T-helper 2 cell (primary cell): ENCODE measurements at regions not wholly inside any gene's neighbourhood (a gene's known extent, or its start where the extent isn't known, plus 50 kb on each side); places are given as distances from the start of the nearest gene placed in this dataset.

Source experiments
- DNase-seq, 5 experiments: peaks; one replicate each; pipeline versions ENCODE4 v3.0.0 to v3.0.0-alpha.2; 2012 to 2022

DNA sequence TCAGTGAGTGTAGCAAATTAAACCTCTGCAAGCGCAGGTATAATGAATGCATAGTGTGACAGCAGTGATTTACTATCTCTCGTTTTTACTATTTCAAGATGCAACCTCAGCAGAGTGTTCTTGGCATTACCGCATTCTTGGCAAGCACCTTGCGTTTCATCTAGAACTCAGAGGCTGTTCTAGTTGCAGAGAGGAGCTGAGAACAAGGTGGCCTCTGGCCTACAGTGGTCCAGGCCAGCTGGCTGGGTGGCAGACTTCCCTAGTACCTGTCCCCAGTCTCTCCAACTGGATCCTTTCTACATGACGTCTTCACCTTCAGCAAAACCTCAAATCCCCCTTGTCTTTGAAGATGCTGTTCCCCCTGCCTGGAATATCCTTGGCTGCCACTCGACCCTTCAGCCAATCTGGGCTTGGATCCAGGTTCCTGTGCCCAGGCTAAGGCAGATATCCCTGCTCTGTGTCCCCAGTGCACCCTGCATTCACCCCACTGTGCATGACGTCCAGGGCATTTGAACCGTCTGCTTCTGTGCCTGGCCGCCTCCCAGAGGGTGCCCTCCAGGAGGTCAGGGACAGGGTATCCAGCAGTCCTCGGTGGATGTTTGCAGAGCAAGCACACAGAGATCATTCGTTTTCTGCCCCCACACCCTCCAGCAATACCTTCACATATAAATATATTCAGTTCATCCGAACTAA is 120.4 kb upstream of the CPEB4 start:
- no peak for DNase-seq

DNA sequence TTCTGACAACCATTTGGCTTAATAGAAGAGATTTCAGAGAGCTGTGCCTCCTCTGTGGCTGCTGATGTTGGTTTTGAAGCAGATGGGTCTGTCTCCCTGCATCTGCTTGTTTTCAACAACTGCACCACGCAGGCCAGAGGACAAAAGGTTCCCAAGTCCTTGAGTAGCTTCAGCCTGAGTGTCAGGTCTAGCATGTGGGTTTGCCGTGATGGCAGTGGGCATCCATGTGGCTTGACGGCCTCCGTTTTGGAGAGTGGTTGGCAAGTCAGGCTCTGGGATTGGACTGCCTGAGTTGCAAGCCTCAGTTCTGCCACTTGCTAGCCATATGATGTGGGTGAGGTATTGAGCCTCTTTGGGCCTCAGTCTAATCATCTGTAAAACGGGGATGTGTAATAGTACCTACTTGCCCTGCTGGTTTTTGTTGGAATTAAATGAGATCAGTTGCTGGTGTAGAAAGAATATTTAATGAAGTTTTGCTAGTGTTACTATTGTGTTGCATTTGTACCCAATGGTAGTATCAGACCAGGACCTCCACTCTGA is 119.8 kb upstream of the CPEB4 start:
- DNase-seq: no peak

DNA sequence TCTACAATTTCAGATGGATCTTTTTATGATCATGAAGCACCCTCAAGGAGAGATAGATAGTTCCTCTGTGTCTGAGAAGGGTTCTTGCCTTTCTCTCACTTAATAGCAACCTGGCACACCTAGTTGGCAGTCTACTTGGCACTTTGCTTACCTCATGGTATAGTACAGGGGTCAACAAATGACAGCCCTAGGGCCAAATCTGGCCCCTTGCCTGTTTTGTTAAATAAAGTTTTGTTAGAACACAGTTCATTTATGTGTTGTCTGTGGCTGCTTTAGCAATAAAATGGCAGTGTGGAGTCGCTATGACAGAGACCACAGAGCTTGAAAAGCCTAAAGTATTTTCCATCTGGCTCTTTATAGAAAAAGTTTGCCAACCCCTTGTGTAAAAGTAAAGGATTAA is 119.3 kb upstream of the CPEB4 start:
- no peak for DNase-seq

DNA sequence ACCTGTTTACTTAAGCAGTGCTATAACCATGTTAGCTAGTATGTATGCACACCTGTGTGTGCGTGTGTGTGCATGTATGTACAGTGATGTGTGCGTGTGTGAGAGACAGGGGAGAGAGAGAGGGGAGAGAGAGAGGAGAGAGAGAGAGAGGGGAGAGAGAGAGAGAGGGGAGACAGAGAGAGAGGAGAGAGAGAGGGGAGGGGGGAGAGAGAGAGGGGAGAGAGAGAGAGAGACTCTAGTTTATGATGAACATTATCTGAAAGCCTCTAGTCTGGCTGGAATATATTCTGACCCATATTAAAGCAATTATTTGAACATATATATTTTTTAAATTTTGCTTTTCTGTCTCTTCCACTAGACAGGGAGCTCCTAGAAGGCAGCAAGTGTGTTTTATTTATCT is 117.5 kb upstream of the CPEB4 start:
- no peak for DNase-seq

DNA sequence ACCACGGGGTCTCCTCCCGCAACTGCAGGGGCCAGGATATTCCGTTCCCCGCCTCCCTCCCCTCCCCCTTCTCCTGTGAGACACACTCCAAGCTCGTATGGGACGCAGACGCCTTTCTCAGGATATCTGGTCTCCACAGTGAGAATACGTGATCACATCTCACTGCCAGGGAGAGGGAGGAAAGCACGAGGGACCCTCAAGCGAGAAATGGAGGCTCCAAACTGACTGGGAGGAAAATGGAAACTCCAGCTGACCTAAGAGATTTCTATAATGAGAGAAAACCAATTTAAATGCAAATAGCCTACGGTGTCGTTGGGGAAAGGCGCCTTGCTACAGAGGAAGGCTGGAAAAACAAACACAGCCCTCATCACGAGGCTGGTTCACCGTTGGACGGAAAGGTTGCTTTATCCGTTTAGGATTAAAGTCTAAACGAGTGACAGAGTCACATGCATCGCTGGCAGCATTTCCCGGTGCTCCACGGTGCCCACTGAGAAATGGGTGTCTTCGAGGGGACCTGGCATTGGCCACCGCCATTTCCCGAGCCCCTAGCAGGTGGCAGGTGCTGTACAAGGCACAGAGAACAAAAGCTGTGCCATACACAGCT is 116.9 kb upstream of the CPEB4 start:
- DNase-seq: no peak

DNA sequence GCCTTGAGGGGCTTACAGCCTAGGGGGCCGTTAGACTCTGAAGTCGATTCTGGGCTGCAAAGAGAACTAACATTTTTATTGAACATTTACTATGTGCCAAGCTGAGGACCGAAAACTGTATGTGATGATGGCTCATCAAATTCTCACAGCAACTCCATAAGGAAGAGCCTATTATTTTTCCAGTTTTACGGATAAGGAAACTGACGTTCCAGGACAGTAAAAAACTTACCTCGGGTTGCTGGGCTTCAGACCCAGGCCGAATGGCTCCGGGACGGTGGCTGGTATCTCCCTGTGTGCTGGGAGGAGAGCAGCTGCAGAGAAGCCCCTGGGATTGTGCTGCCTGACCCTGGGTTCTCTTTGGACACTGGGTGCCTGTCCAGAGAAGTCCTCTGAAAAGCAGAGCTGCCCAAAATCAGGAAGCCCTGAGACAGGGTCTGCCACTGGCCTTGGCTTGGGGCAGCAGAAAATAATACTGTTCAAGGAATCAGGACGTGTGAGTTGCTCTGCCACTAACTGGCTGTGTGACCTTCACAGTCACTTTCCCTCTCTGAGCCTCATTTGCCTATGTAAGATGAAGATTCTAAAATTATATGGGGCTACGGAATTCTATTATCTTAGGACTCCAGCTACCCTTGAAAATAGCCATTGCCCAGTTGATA is 116.3 kb upstream of the CPEB4 start:
- no peak for DNase-seq

DNA sequence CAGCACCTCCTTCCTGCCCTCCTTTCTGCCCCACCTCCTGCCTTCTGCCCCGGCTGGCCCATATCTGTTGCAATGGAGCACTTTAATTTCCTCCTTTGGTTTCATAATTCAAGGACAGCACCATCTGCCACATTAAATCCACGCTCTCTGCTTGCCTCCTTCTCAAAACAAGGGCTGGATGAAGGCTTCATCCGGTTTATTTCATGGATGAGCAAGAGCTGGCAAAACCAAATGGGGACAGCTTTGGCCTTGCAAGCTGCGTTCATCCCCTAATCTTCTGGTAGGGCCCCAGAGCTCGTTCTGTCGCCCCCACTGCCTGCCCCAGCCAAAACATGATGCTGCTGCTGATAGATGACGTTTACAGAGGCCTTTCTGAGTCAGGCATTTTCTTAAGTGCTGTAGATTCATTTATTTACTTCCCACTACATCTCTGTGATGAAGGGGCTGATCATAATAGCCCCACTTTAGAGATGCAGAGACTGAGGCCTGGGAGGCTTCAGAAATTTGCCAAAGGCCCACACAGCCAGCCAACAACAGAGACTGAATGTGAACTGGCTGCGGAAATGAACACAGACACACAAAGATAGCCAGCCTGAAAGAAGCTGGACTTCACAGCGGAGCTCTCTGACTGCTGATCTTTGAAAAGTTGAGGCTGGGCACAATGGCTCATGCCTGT is 115.6 kb upstream of the CPEB4 start:
- DNase-seq: no peak

DNA sequence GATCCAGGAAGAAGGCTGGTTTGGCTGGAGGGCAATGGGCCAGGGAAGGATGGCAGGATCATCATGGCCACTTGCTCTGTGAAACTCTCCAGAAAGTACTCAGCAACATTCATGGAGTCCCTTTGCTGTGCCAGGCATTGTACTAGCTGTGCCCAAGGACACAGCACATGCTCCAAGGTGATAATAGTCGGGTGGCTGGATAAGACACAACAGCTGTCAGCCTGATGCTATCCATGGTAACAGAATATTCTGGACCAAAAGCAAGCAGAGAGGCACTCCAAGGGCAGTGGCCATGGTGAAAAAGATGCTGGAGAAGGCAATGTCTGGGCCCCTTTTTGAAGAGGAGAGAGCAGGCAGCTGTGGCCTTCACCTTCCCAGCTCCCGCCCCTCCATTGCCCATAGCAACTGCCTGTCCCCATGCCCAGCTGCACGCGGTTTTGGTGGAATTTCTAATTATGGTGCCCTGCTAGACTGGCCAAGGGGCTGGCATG is 113.8 kb upstream of the CPEB4 start:
- DNase-seq: no peak

DNA sequence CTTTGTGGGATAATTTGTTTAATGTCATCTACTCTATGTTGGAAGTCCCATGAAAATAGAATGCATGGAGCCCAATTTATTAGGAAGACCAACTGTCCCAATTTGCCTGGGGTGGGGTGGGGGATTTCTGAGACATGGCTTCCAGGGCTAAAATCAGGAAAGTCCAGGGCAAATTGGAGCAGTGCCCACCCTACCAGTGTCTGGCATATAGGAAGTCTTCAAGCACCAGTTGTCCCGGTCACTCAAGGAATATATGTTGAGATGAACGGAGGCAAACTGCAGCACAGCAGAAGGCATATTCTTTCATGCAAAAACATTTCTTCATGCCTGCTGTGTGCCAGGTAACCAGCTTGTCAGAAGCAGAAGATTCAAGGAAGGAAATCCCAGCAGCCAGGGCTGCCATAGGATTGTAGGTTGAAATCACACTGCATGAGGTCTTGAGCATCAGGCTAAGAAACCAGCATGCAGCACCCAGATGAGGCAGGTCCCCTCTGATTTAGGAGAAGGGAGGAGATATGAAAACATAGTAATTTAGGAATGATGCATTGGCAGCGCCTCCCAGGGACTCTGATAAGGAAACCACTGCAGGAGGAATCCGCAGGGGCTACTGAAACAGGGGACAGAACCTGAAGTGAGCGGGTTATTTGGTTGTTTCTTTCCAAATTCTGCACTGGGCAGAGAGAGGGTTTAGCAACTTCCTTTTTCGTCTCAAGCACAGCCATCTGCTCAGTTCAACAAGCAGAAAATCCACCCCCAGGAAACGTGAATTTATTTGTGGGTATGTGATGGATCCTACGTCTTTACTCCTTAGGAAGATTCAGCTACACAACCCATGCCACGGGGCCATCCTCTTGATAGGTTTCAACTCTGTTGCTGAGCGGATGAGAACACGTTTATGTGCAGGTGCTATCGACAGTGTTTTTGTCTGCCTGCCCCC is 112.6 kb upstream of the CPEB4 start:
- DNase-seq: no peak

DNA sequence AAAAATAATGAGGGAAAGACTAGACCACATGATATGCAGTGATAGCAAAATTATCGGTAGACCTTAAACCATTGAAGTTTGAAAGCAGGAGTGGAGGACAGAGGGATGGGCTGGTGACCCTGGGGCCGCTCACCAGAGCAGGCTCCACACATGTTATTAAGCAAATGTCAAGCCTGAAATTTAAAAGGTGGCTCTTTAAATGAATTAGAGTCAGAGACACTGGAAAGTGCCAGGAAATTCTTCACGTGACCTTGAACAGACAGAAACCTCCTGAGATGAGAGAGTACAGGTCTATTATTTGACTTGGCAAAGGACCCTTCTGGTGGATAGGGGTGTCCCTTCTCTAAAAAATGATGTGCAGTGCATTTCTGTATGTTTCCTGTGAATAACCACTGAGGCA is 111.0 kb upstream of the CPEB4 start:
- DNase-seq: no peak

DNA sequence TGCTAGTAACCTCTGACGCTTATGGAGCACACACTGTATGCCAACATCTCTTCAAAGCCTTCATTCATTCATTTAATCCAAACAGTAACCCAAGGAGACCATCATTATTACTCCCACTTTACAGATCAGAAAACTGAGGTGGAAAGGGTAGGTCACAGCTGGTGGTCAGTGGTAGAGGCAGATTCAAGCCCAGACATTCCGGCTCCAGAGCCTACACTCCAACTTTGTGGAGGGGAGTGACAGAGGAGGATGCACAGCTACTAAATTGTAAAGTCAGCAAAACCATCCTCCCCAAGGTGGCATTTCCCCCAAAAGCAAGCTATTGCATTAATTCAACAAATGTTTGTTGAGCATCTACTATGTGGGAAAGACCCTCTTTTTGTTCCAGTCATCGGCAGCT is 110.5 kb upstream of the CPEB4 start:
- DNase-seq: no peak

DNA sequence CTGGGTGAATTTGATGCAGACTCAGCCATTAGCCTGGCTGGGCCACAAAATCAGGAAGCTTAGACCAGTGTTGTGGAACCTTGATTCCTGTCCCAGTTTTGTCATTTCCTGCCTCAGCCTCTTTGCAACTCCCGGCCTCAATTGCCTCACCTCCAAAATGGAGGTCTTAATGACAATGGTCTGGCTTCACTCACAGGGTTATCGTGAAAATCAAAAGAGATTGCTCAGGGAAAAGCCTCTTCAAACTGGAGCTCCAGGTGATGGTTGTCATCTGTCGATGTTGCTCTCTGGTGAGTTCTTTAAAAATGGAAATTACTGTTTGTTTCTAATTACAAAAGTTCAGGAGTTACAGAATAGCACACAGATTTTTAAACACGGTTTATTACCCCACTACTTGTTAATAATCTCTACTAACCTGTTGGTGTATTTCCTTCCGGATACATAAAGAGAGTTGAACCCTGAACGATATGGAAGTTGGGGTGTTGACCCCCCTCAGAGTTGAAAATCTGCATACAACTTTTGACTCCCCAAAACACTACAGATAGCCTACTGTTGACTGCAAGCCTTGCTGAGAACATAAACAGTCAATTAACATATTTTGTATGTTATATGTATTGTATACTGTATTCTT is 109.9 kb upstream of the CPEB4 start:
- no peak for DNase-seq

DNA sequence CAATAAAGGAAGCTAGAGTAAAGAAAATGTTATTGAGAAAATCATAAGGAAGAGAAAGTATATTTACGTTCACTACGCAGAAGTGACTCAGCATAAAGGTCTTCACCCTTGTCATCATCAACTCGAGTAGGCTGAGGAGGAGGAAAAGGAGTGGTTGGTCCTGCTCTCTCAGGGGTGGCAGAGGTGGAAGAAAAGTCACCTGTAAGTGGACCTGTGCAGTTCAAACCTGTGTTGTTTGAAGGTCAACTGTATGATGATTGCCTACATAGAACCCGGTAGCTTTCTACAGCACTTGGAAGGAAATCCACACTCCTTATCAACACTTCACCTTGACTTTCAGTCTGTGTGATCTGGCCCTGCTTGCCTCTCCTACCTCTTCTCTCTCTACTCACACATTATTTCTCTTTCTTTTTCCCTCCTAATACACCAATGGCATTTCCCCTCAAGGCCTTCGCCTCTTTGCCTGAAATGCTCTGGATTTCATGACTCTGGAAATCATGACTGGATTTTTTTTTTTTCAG is 109.3 kb upstream of the CPEB4 start:
- DNase-seq: no peak

DNA sequence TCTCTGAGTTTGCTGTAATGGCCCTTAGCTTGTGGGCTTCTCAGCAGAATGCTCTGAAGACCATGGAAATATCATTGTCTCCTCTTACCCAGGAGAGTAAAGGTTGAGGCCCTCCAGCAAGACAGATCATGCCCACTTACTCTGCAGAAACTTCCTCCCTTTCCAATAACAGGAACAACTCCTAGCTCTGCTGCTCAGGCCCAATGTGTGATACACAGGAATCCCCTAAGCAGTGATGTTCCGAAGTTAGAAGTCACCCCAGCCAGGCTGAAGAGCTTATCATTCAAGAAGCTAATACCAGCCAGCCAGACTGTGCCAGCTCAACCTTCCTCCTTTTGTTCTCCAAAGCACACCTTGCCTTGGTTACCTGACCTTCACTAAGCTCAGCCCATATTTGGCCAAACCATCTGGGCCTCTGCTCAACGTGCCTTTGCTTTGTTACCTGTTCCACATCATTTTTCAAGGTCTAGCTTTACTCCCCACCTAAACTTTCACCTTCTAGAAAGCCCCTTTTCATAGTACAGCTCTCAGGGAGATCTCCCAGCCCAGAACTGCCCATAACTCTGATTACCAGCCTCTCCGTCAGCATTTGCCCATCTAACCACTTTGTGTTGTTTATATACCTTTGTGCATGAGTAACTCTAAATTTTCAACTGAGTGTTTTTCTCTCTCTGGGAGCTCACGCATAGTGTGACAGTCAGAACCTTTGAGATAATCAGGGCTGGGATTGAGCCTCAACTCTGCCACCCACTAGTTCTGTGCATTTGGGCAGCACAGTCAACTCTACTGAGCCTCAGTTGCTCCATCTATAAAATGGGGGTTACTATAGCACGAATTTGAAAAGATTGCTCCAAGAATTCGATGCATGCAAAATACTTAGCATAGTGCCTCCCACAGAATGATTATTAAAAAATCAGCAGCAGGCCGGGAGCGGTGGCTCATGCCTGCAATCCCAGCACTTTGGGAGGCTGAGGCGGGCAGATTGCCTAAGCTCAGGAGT is 107.6 kb upstream of the CPEB4 start:
- DNase-seq: no peak

DNA sequence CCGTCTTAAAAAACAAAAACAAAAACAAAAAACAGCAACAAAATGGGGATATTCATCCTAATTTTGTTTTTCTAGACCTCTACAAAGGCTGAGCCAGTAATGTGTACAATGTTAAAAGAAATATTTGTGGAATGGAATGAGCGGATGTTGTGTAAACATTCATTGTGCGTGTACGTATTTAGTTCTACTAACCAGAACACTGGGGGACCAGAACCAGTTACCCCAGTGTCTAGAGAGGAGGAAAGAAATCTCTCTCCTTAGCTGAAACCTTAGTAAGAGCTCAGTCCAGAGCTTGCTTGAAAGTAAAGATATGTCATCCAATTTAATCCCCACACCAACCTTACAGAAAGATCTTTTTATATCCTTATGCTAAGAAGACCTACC is 106.7 kb upstream of the CPEB4 start:
- no peak for DNase-seq

DNA sequence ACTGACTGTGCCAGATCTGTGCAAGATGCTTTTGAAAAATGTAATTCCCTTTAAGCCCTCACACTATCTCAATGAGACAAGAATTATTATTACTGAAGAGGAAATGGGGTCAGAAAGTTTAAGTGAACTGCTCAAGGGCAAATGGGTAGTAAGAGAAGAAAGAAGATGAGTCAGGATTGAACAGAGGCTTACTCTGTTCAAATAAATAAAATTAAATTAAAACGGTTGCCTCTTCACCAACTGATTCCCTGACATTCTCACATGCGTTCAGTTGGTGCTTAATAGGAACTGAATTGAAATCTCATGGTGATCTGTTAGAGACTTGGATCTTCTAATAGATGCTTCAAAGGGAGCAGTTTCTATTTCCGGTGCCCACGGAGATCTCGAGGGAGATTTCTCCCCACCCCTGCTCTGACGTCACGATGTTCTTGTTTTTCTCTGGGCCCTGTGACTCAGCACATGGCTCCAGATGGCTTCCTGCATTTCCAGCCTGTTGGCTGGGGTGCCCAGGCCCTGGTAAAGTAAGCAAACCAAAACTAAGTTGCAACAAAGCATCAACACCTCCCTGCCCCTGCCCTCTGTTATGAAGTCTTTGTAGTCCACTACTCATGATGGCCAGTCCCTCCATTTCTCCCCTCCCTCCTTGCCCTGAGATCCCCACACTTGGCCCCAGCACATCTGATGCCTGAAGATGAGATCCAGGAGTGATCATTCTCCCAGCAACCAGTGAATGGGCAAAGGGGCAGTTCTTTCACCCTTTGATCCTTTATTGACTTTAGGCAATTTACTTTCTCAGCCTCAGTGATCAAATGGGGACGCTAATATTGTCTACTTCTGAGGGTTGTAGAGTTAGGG is 106.1 kb upstream of the CPEB4 start:
- peak in 4 of 5 experiments; percentile 39 to 77 (median 52) for DNase-seq

DNA sequence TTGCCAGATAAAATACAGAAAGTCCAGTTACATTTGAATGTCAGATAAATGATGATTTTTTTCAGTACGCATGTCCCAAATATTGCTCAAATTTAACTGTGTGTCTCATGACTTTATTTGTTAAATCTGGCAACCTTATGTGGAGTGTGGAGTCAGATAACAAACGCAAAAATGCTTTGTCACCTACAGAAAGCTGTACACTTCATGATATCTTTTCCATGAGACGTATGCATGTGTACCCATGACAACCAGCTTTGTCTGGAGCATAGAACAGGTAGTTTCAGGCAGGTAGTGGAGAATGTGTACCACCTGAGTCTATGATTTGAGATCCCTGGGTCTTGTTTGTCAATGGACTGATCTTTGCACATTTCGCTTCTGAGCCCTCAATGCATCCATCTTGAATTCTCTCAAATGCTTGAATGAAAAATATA is 105.5 kb upstream of the CPEB4 start:
- DNase-seq: no peak

DNA sequence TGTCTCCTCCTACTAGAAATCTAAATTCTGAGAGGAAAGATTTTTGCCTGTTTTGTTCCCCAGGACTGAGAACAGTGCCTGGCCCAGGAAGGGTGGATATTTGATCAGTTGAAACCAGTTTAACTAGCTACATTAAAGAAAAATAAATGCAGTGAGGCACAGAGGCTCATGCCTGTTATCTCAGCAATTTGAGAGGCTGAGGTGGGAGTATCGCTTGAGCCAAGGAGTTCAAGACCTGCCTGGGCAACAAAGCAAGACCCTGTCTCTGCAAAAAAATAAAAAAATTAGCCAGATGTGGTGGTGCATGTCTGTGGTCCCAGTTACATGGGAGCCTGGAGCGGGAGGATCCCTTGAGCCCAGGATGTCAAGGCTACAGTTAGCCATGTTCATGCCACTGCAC is 104.8 kb upstream of the CPEB4 start:
- no peak for DNase-seq

DNA sequence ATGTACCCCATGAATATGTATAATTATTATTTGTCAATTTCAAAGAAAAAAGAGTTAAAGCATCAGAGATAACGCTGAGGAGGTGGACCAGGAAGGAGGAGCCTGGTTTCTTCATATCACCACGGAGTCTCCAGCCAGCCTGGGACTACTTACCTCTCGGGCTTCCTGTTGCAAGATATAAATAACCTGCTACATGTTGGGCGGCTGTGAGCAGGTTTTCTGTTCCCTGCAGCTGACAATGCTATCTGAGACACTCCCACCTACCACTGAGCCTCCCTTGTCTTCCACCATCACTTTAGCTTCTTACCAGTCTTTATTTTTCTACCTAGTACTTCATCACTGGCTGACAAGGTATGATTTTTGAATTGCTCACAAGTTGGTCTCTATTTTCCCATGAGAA is 102.7 kb upstream of the CPEB4 start:
- no peak for DNase-seq
